Thymus (tissue), 11 donors: ENCODE measurements at regions not wholly inside any gene's neighbourhood (a gene's known extent, or its start where the extent isn't known, plus 50 kb on each side); places are given as distances from the start of the nearest gene placed in this dataset.
A peak's percentile ranks its signal among the peaks of the same experiment; 100 is the strongest.

Experiments
- DNase-seq, 9 donors: peaks; one replicate each; pipeline ENCODE4 v3.0.0-alpha.2; 2013; ENCODE audit warnings: low spot score in 9 of 9, low read depth in 6 of 9, missing footprints in 1 of 9
- H3K27ac ChIP-seq, 2 donors: one replicate each; pipeline ENCODE4 v1.5.1; 2013; ENCODE audit warnings: control low read depth in 1 of 2, low read depth in 1 of 2, low read length in 1 of 2, mild to moderate bottlenecking in 1 of 2, moderate library complexity in 1 of 2
- H3K27me3 ChIP-seq, 2 donors: one replicate each; pipeline ENCODE4 v1.5.1; 2013; ENCODE audit warnings: low read length in 1 of 2; ENCODE audit not compliant: control insufficient read depth in 2 of 2, insufficient read depth in 1 of 2
- H3K36me3 ChIP-seq, 2 donors: one replicate each; pipeline ENCODE4 v1.5.1; 2013; ENCODE audit warnings: low read length in 1 of 2, mild to moderate bottlenecking in 1 of 2, moderate library complexity in 1 of 2; ENCODE audit not compliant: control insufficient read depth in 2 of 2, insufficient read depth in 2 of 2
- H3K4me1 ChIP-seq, 2 donors: one replicate each; pipeline ENCODE4 v1.5.1; 2013; ENCODE audit warnings: low read length in 2 of 2; ENCODE audit not compliant: control insufficient read depth in 2 of 2, insufficient read depth in 2 of 2
- H3K4me3 ChIP-seq, 2 donors: one replicate each; pipeline ENCODE4 v1.5.1; 2013; ENCODE audit warnings: low read length in 2 of 2, control low read depth in 1 of 2, mild to moderate bottlenecking in 1 of 2
- H3K9me3 ChIP-seq, 2 donors: one replicate each; pipeline ENCODE4 v1.5.1; 2013; ENCODE audit warnings: low read length in 1 of 2, mild to moderate bottlenecking in 1 of 2; ENCODE audit not compliant: control insufficient read depth in 2 of 2, insufficient read depth in 1 of 2
- WGBS: extraction: QIAGEN DNeasy Blood & Tissue Kit; methylation state at CpG from one replicate; pipeline ENCODE4 v1.1.7; 2013; 5-methylcytosine and 5-hydroxymethylcytosine counted together
- donor health status: healthy.

GRCh38 chr1:239805851-239806772, 285.6 kb upstream of the FMN2 start:
- H3K4me1 ChIP-seq: peaks cover 9 to 22% of the 10 kb centered on the region in 2 donors
- H3K27me3 ChIP-seq: no peaks in the 10 kb centered on the region
- no peak overlapping the region for H3K4me3 ChIP-seq
- no peak for DNase-seq
- 42% methylated on average over 10 of the region's 10 CpGs for whole genome bisulfite sequencing
- no peaks in the 10 kb centered on the region for H3K36me3 ChIP-seq
- no peaks in the 10 kb centered on the region for H3K9me3 ChIP-seq
- peak overlapping the region in 1 of 2 donors; percentile 5 for H3K27ac ChIP-seq

- Histone ChIP-seq H3K4me1 (peaks cover 9 to 26% of the 10 kb centered on the region in 2 donors), H3K27me3 (no peaks in the 10 kb centered on the region), H3K36me3 (no peaks in the 10 kb centered on the region), H3K4me3 (no peak overlapping the region), H3K27ac (no peak overlapping the region), H3K9me3 (no peaks in the 10 kb centered on the region)
- WGBS: 98% methylated on average over 2 of the region's 2 CpGs
- DNase-seq: no peak
Observed at GRCh38 chr1:239806897-239807296, 284.8 kb upstream of the FMN2 start.

GRCh38 chr1:239807361-239807760, 284.3 kb upstream of the FMN2 start:
- H3K27me3 ChIP-seq: no peaks in the 10 kb centered on the region
- no peaks in the 10 kb centered on the region for H3K9me3 ChIP-seq
- no peak for DNase-seq
- no peaks in the 10 kb centered on the region for H3K36me3 ChIP-seq
- no peak overlapping the region for H3K27ac ChIP-seq
- H3K4me3 ChIP-seq: no peak overlapping the region
- H3K4me1 ChIP-seq: peaks cover 9 to 26% of the 10 kb centered on the region in 2 donors

- H3K27ac ChIP-seq: peak overlapping the region in 1 of 2 donors; percentile 1
- 89% methylated on average over 8 of the region's 8 CpGs for WGBS
Observed at GRCh38 chr1:239810061-239810481, 281.6 kb upstream of the FMN2 start.

GRCh38 chr1:239811211-239811885, 280.3 kb upstream of the FMN2 start:
- H3K4me3 ChIP-seq: no peak overlapping the region
- peak in 4 of 9 donors; percentile 12 to 41 (median 26) for DNase-seq
- H3K27me3 ChIP-seq: no peaks in the 10 kb centered on the region
- no peaks in the 10 kb centered on the region for H3K36me3 ChIP-seq
- WGBS: 81% methylated on average over 7 of the region's 7 CpGs
- no peak overlapping the region for H3K27ac ChIP-seq
- H3K9me3 ChIP-seq: no peaks in the 10 kb centered on the region
- peaks cover 5 to 26% of the 10 kb centered on the region in 2 donors for H3K4me1 ChIP-seq

More at GRCh38 chr1:239810061-239810481, 281.6 kb upstream of the FMN2 start:
- H3K9me3 ChIP-seq: no peaks in the 10 kb centered on the region
- no peaks in the 10 kb centered on the region for H3K36me3 ChIP-seq
- peaks cover 9 to 31% of the 10 kb centered on the region in 2 donors for H3K4me1 ChIP-seq
- no peak for DNase-seq
- H3K4me3 ChIP-seq: no peak overlapping the region
- no peaks in the 10 kb centered on the region for H3K27me3 ChIP-seq

- Histone ChIP-seq H3K9me3 (no peaks in the 10 kb centered on the region), H3K4me1 (peaks cover 5 to 26% of the 10 kb centered on the region in 2 donors), H3K27ac (no peak overlapping the region), H3K27me3 (no peaks in the 10 kb centered on the region), H3K4me3 (no peak overlapping the region), H3K36me3 (no peaks in the 10 kb centered on the region)
- no peak for DNase-seq
- WGBS: 94% methylated on average over 1 of the region's 1 CpG
Observed at GRCh38 chr1:239812580-239812979, 279.1 kb upstream of the FMN2 start.

- no peak overlapping the region for H3K4me3 ChIP-seq
- H3K27me3 ChIP-seq: no peaks in the 10 kb centered on the region
- no peaks in the 10 kb centered on the region for H3K36me3 ChIP-seq
- 55% methylated on average over 8 of the region's 8 CpGs for WGBS
- no peak overlapping the region for H3K27ac ChIP-seq
- H3K4me1 ChIP-seq: peaks cover 5 to 25% of the 10 kb centered on the region in 2 donors
- H3K9me3 ChIP-seq: no peaks in the 10 kb centered on the region
- DNase-seq: no peak
Observed at GRCh38 chr1:239814306-239814881, 277.3 kb upstream of the FMN2 start.

GRCh38 chr1:239815074-239815473, 276.6 kb upstream of the FMN2 start:
- no peak overlapping the region for H3K27ac ChIP-seq
- H3K36me3 ChIP-seq: no peaks in the 10 kb centered on the region
- no peak for DNase-seq
- 93% methylated on average over 4 of the region's 4 CpGs for WGBS
- H3K9me3 ChIP-seq: no peaks in the 10 kb centered on the region
- peaks cover 4 to 18% of the 10 kb centered on the region in 2 donors for H3K4me1 ChIP-seq
- H3K27me3 ChIP-seq: no peaks in the 10 kb centered on the region
- no peak overlapping the region for H3K4me3 ChIP-seq
